ENCODE measurements at regions not wholly inside any gene's neighbourhood (a gene's known extent, or its start where the extent isn't known, plus 50 kb on each side); places are given as distances from the start of the nearest gene placed in this dataset.

DNA sequence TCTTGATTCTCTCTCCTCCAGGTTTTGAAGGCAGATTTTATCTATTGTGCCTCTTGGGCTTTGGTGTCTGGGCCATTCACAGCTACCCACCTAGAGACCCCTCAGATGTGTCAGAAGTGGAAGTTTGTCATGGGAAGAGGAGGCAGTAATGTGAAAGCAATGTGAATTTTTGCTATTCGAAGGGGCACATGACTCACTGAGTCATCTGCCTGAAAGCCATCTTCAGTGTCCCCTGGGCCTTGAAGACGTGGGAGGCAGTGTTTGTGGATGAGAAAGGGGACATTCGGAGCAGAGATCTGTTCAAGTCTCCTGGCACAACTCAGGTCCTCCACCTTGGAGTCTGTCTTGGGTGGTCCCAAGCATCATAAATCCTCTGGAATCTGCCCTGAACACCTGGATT, 530.2 kb downstream of the NPIPA7 start:
- intact Hi-C loops (cut with DNase I; ENCODE audit: low total_unique reads): no loop called here
- Histone ChIP-seq H3K36me3 (no peaks in the 10 kb centered on the region), H3K4me1 (no peaks in the 10 kb centered on the region), H3K9me3 (no peaks in the 10 kb centered on the region), H3K27me3 (no peaks in the 10 kb centered on the region), H3K27ac (no peak overlapping the region), H3K4me3 (no peak overlapping the region)
- TF ChIP-seq CTCF (IDR thresholded peaks at IDR 0.05 in 4 of 5, conservative IDR thresholded peaks at IDR 0.05 in 1 of 5) (no peak), POLR2A (IDR thresholded peaks at IDR 0.05) (no peak)
- ATAC-seq (no peak), DNase-seq (no peak)
- in situ Hi-C loops (cut with MboI; ENCODE audit: low sequenced_read_pairs in 4 of 4): no loop called here

DNA sequence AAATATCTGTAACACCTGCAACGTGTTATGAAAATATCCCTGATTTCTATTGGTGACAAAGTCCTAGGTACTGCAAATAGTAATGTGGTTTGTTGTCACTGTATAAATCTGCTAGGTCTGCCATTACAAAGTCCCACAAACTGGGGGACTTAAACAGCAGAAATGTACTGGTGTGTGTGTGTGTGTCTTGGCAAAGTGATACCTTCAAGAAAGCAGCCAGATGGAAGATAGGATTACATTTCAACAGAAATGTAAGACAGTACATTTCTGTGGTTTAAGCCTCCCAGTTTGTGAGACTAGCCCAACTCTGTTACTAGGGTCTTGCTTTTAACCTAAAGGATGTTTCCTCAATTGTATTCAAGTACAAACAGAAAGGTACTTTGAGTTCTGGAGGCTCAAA, 531.7 kb downstream of the NPIPA7 start:
- no peaks in the 10 kb centered on the region for H3K36me3 ChIP-seq
- H3K4me3 ChIP-seq: no peak overlapping the region
- in situ Hi-C loops (cut with MboI; ENCODE audit: low sequenced_read_pairs in 4 of 4): no loop called here

DNA sequence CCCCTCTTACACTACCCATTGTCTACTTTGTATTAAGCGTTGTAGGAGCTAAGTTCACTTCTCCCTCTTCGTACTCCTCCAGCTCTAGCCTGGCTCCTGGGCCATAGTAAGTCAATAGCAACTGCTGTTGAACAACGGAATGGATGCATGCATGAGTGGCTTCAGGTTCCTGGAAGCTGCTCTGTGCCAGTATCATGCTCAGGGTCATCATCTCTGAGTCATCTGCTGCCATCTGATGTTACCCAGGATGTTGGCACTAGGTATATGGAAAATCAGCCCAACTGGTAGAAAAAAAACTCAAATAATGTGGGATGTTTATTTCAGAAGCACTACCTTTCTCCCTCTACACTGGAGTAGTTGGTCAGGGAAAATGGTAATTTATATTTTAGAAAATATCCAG, 536.8 kb downstream of the NPIPA7 start:
- Histone ChIP-seq H3K36me3 (no peaks in the 10 kb centered on the region), H3K4me3 (no peak overlapping the region), H3K27me3 (peaks cover 0 to 7% (median 3%) of the 10 kb centered on the region in 3 donors), H3K27ac (no peak overlapping the region), H3K4me1 (no peaks in the 10 kb centered on the region), H3K9me3 (no peaks in the 10 kb centered on the region)
- ATAC-seq: no peak
- TF ChIP-seq POLR2A (IDR thresholded peaks at IDR 0.05) (no peak), CTCF (IDR thresholded peaks at IDR 0.05 in 4 of 5, conservative IDR thresholded peaks at IDR 0.05 in 1 of 5) (no peak)
- intact Hi-C loops (cut with DNase I; ENCODE audit: low total_unique reads) (no loop called here), in situ Hi-C loops (cut with MboI; ENCODE audit: low sequenced_read_pairs in 4 of 4) (no loop called here)
- no peak for DNase-seq

More for the DNA sequence above, 531.7 kb downstream of the NPIPA7 start:
- H3K27me3 ChIP-seq: no peaks in the 10 kb centered on the region
- TF ChIP-seq POLR2A (IDR thresholded peaks at IDR 0.05) (no peak), CTCF (IDR thresholded peaks at IDR 0.05 in 4 of 5, conservative IDR thresholded peaks at IDR 0.05 in 1 of 5) (no peak)
- no peak for DNase-seq
- H3K9me3 ChIP-seq: no peaks in the 10 kb centered on the region
- H3K4me1 ChIP-seq: no peaks in the 10 kb centered on the region
- no peak overlapping the region for H3K27ac ChIP-seq
- intact Hi-C loops (cut with DNase I; ENCODE audit: low total_unique reads): no loop called here
- ATAC-seq: no peak

- ATAC-seq: no peak
- no peaks in the 10 kb centered on the region for H3K36me3 ChIP-seq
- H3K27me3 ChIP-seq: peaks cover 0 to 7% (median 3%) of the 10 kb centered on the region in 3 donors
- no peak for DNase-seq
- in situ Hi-C loops (cut with MboI; ENCODE audit: low sequenced_read_pairs in 4 of 4) (no loop called here), intact Hi-C loops (cut with DNase I; ENCODE audit: low total_unique reads) (no loop called here)
- TF ChIP-seq POLR2A (IDR thresholded peaks at IDR 0.05) (no peak), CTCF (IDR thresholded peaks at IDR 0.05 in 4 of 5, conservative IDR thresholded peaks at IDR 0.05 in 1 of 5) (no peak)
- no peak overlapping the region for H3K27ac ChIP-seq
- no peaks in the 10 kb centered on the region for H3K9me3 ChIP-seq
- no peaks in the 10 kb centered on the region for H3K4me1 ChIP-seq
- H3K4me3 ChIP-seq: no peak overlapping the region
These were observed 538.3 kb downstream of the NPIPA7 start for GRCh38 chr16:16917191-16917785.

GRCh38 chr16:16923479-16923878, 544.5 kb downstream of the NPIPA7 start:
- DNase-seq: no peak
- no peaks in the 10 kb centered on the region for H3K4me1 ChIP-seq
- TF ChIP-seq POLR2A (IDR thresholded peaks at IDR 0.05) (no peak), CTCF (IDR thresholded peaks at IDR 0.05 in 4 of 5, conservative IDR thresholded peaks at IDR 0.05 in 1 of 5) (no peak)
- H3K36me3 ChIP-seq: no peaks in the 10 kb centered on the region
- ATAC-seq: no peak
- H3K9me3 ChIP-seq: no peaks in the 10 kb centered on the region
- peaks cover 0 to 3% (median 0%) of the 10 kb centered on the region in 3 donors for H3K27me3 ChIP-seq
- no peak overlapping the region for H3K4me3 ChIP-seq
- in situ Hi-C loops (cut with MboI; ENCODE audit: low sequenced_read_pairs in 4 of 4) (no loop called here), intact Hi-C loops (cut with DNase I; ENCODE audit: low total_unique reads) (no loop called here)
- no peak overlapping the region for H3K27ac ChIP-seq

Data from gastrocnemius medialis (tissue), 4 donors.